HL-60 (cell line): ENCODE measurements at regions not wholly inside any gene's neighbourhood (a gene's known extent, or its start where the extent isn't known, plus 50 kb on each side); places are given as distances from the start of the nearest gene placed in this dataset.

Source experiments
- CTCF ChIP-seq: IDR thresholded peaks from one replicate; pipeline ENCODE4 v1.5.1; 2011; ENCODE audit warnings: low read length, control low read depth, inconsistent platforms; ENCODE audit not compliant: insufficient read depth
- GABPA ChIP-seq: IDR thresholded peaks from 2 replicates; pipeline ENCODE4 v1.6.1; 2012; ENCODE audit warnings: low read depth
- POLR2AphosphoS5 ChIP-seq: IDR thresholded peaks from 2 replicates; pipeline ENCODE4 v1.6.1; 2012; ENCODE audit warnings: low read depth

DNA sequence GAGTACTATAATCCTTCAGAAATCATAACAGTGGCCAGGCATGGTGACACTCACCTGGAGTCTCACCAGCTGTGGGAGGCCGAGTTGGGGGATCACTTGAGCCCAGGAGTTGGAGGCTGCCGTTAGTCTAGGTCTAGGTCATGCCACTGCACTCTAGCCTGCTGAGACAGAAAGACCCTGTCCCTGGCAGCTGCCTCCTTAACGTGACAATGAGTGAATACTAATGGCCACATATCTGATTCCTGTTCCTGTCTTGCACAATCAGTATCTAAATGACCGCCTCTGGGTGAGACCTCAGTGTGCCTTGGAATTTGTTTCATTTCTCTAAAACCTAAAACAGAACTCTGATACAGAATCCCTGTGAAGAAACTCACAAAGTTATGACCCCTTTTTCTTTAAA lies 131.0 kb upstream of the DAB2 start:
- TF ChIP-seq POLR2AphosphoS5: no peak
- TF ChIP-seq CTCF: no peak
- TF ChIP-seq GABPA: no peak
